Left lung (tissue), 4 donors: ENCODE measurements at regions not wholly inside any gene's neighbourhood (a gene's known extent, or its start where the extent isn't known, plus 50 kb on each side); places are given as distances from the start of the nearest gene placed in this dataset.

ENCODE experiments used
- ATAC-seq: fragments of 200-7000 bp; cut with Tn5 transposase; one replicate; pipeline ENCODE4 v1.9.1; 2020; ENCODE audit warnings: moderate library complexity
- DNase-seq, 4 donors: peaks; one replicate each; pipeline ENCODE4 v3.0.0-alpha.2; 2013 to 2020
- H3K27ac ChIP-seq, 2 donors: fragments of 200-600 bp; sonication (generic) in 1 of 2; one replicate each; pipeline versions ENCODE4 v1.5.0 to v1.8.0; 2020 to 2021
- H3K27me3 ChIP-seq, 2 donors: fragments of 200-600 bp; sonication (generic) in 1 of 2; one replicate each; pipeline versions ENCODE4 v1.5.0 to v1.8.0; 2020 to 2021
- H3K36me3 ChIP-seq, 2 donors: fragments of 200-600 bp; sonication (generic) in 1 of 2; one replicate each; pipeline versions ENCODE4 v1.5.0 to v1.8.0; 2020 to 2021
- H3K4me1 ChIP-seq, 2 donors: fragments of 200-600 bp; one replicate each; pipeline ENCODE4 v1.8.0; 2021
- H3K4me3 ChIP-seq, 2 donors: fragments of 200-600 bp; sonication (generic) in 1 of 2; one replicate each; pipeline versions ENCODE4 v1.5.0 to v1.8.0; 2020 to 2021; ENCODE audit warnings: mild to moderate bottlenecking in 1 of 2
- H3K9me3 ChIP-seq, 2 donors: fragments of 200-600 bp; sonication (generic) in 1 of 2; one replicate each; pipeline versions ENCODE4 v1.5.0 to v1.8.0; 2020 to 2021
- intact Hi-C, 2 donors: fragments of 100-400 bp; cut with DNase I; formaldehyde crosslinking; loops; one replicate each; pipeline versions ENCODE4 v1.11.2 to v1.14.2; 2022
- TF ChIP-seq, protein P1 (sequence below), 2 donors: fragments of 200-600 bp; sonication (generic) in 1 of 2; IDR thresholded peaks; one replicate each; pipeline versions ENCODE4 v1.5.0 to v1.8.0; 2021; ENCODE audit warnings: antibody characterized with exemption in 2 of 2
- donor health status: DM: no; HTN: yes; CAD: no.
- donor health status: DM: no; HTN: no; CAD: no.

DNA sequence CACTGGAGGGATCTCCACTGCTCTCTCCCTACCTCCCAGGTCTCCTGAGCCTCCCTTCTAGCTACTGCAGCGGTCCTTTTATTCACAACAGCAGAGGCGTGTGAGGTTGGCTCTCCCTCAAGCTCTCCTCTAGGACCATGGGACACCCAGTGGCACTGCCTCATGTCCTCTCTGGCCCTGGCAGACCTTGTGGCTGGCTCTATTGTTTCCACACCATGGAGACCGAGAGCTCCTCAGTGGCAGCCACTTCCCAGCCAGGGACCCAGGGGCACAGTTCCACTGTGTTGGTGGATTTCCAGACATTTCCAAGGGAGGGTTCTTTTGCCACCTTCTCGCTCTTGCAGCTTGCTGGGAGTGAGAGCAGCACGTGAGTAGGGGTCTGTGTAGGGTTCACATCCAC lies 204.9 kb downstream of the AXIN2 start:
- no peaks in the 10 kb centered on the region for H3K27me3 ChIP-seq
- no peaks in the 10 kb centered on the region for H3K9me3 ChIP-seq
- no peaks in the 10 kb centered on the region for H3K36me3 ChIP-seq
- no peak overlapping the region for H3K27ac ChIP-seq
- H3K4me3 ChIP-seq = no peak overlapping the region
- intact Hi-C loops = no loop called here
- DNase-seq (no peak), ATAC-seq (no peak)
- TF ChIP-seq, protein P1, sequence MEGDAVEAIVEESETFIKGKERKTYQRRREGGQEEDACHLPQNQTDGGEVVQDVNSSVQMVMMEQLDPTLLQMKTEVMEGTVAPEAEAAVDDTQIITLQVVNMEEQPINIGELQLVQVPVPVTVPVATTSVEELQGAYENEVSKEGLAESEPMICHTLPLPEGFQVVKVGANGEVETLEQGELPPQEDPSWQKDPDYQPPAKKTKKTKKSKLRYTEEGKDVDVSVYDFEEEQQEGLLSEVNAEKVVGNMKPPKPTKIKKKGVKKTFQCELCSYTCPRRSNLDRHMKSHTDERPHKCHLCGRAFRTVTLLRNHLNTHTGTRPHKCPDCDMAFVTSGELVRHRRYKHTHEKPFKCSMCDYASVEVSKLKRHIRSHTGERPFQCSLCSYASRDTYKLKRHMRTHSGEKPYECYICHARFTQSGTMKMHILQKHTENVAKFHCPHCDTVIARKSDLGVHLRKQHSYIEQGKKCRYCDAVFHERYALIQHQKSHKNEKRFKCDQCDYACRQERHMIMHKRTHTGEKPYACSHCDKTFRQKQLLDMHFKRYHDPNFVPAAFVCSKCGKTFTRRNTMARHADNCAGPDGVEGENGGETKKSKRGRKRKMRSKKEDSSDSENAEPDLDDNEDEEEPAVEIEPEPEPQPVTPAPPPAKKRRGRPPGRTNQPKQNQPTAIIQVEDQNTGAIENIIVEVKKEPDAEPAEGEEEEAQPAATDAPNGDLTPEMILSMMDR (IDR thresholded peaks at IDR 0.05) = no peak
- no peaks in the 10 kb centered on the region for H3K4me1 ChIP-seq

DNA sequence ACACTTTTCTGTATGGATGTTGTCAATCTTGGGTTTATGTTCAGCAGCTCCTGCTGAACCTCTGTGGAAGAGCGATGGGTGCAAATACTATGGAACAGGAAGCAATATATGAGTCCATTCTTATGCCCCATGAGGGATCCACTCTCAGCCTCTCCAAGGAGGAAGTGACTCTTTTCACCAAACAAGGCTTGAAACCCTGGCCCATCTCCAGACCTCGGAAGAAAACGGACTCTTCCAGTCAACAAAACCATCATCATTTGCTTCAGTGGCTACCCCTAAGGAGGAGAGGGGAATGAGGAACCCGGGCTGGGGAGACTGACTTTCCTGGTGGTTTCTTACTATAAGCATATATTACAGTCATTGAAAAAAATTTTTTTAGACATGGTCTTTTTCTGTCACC lies 206.2 kb downstream of the AXIN2 start:
- DNase-seq (no peak), ATAC-seq (no peak)
- Histone ChIP-seq H3K9me3 (no peaks in the 10 kb centered on the region), H3K4me3 (no peak overlapping the region), H3K36me3 (no peaks in the 10 kb centered on the region), H3K27ac (no peak overlapping the region), H3K27me3 (no peaks in the 10 kb centered on the region), H3K4me1 (no peaks in the 10 kb centered on the region)
- TF ChIP-seq, protein P1 (IDR thresholded peaks at IDR 0.05) = no peak
- intact Hi-C loops = no loop called here

DNA sequence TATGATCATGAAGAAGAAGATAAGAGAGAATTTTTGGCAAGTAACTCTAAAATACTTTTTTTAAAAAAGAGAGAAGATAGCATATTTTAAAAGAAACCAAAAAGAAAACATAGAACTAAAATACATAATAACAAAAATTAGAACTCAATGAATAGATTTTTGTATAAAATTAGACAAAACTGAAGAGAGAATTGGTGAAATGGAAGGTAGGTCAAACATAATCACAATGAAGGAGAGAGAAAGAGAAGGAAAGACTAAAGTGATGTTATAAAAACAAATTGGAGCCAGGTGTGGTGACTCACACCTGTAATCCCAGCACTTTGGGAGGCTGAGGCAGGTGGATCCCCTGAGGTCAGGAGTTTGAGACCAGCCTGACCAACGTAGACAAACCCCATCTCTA lies 211.5 kb downstream of the AXIN2 start:
- TF ChIP-seq, protein P1 (IDR thresholded peaks at IDR 0.05) = no peak
- ATAC-seq = no peak
- H3K27ac ChIP-seq = no peak overlapping the region
- no peak overlapping the region for H3K4me3 ChIP-seq
- H3K36me3 ChIP-seq = no peaks in the 10 kb centered on the region
- H3K27me3 ChIP-seq = no peaks in the 10 kb centered on the region
- H3K4me1 ChIP-seq = no peaks in the 10 kb centered on the region
- intact Hi-C loops = no loop called here
- no peak for DNase-seq
- H3K9me3 ChIP-seq = peaks cover 0 to 7% of the 10 kb centered on the region in 2 donors

DNA sequence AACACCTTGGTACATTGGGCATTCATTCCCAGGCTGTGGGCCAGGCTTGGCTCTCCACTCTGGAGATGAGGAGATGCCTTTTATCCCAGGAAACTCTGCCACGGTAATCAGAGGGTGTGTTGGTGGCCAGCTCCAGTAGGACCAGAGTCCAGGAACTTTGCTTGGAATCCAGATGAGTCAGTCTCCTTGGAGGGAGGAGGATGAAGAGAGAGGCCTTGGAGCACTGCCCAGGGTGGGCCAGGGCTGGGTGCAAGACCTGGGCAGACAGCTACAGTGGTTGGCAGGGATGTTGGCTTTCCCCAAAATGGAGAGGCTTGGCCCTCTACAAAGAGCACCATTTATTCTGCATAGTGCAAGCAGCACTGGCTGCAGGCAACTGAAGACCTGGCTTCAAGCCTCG lies 209.0 kb downstream of the RGS9 start:
- no peaks in the 10 kb centered on the region for H3K4me1 ChIP-seq
- no peak overlapping the region for H3K4me3 ChIP-seq
- intact Hi-C loops = no loop called here
- TF ChIP-seq, protein P1 (IDR thresholded peaks at IDR 0.05) = no peak
- H3K27ac ChIP-seq = no peak overlapping the region
- no peaks in the 10 kb centered on the region for H3K36me3 ChIP-seq
- ATAC-seq (no peak), DNase-seq (no peak)
- no peaks in the 10 kb centered on the region for H3K27me3 ChIP-seq
- H3K9me3 ChIP-seq = peaks cover 0 to 7% of the 10 kb centered on the region in 2 donors

DNA sequence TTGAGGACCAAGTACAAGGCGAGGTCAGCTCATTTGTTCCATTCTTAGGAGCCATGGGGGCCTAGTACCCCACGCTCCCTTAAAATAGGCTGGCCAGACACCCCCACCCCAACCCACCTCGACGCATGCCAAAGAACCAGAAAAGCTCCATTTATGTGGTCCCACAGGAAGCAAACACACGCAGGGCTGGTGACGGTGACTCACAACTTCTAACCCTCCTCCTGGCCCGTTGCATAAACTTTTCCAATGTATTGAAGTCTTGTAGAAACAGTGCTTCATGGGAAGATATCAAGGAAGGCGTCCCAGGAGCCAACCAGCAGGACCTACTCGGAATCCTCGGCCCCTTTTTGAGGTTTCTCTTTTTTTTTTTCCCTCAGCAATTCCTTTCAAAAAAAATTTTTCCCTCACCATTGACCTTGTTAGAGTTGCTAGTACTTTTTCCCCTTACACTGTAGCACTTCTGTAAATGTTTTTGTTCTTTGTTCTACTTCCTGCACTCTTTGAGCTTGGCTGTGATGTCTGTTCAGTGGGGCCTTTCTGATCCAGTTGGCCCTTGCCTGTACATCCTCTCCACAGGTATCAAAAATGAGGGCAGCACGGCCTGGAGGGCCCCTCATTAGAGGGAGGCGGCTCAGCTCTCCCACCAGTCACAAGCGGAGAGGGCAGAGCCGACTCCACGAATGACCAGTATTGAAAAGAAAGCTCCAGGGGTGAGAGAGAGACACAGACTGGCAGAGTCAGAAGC lies 208.3 kb downstream of the RGS9 start:
- intact Hi-C loops = no loop called here
- H3K9me3 ChIP-seq = peaks cover 0 to 11% of the 10 kb centered on the region in 2 donors
- no peaks in the 10 kb centered on the region for H3K36me3 ChIP-seq
- no peaks in the 10 kb centered on the region for H3K27me3 ChIP-seq
- H3K4me3 ChIP-seq = no peak overlapping the region
- no peak overlapping the region for H3K27ac ChIP-seq
- TF ChIP-seq, protein P1 (IDR thresholded peaks at IDR 0.05) = no peak
- no peak for ATAC-seq
- no peak for DNase-seq
- H3K4me1 ChIP-seq = no peaks in the 10 kb centered on the region
